HepG2 (cell line): ENCODE measurements at regions not wholly inside any gene's neighbourhood (a gene's known extent, or its start where the extent isn't known, plus 50 kb on each side); places are given as distances from the start of the nearest gene placed in this dataset.
"Not testable (repeated sequence)": the region's sequence is repeated elsewhere in the genome, so short reads cannot be mapped to it uniquely, and the experiment has no call there.

Experiments
- EP300 ChIP-seq, 3 experiments: sonication (generic) in 1 of 3; formaldehyde crosslinking in 1 of 3; IDR thresholded peaks; 2 replicates each; pipeline versions ENCODE4 v1.5.1 to v1.6.1; 2011 to 2020; ENCODE audit warnings: low read depth in 2 of 3, low read length in 2 of 3, borderline replicate concordance in 1 of 3, improper control_type of control experiment in 1 of 3, mild to moderate bottlenecking in 1 of 3, missing genetic modification reagents in 1 of 3, moderate library complexity in 1 of 3
- HOXA3 ChIP-seq: sonication (generic); formaldehyde crosslinking; IDR thresholded peaks from 2 replicates; pipeline ENCODE4 v1.5.0; 2020; ENCODE audit warnings: missing genetic modification reagents
- MED13 ChIP-seq: sonication (generic); formaldehyde crosslinking; IDR thresholded peaks from 2 replicates; pipeline ENCODE4 v1.5.0; 2020; ENCODE audit warnings: missing genetic modification reagents
- POLR2AphosphoS5 ChIP-seq: IDR thresholded peaks from 2 replicates; pipeline ENCODE4 v1.6.1; 2012; ENCODE audit warnings: low read depth, low read length
- TCF7L2 ChIP-seq: IDR thresholded peaks from 2 replicates; pipeline ENCODE4 v1.6.1; 2011; ENCODE audit warnings: mild to moderate bottlenecking, low read depth, low read length, moderate library complexity
- ZNF329 ChIP-seq: sonication (generic); formaldehyde crosslinking; IDR thresholded peaks from 2 replicates; pipeline ENCODE4 v1.9.0; 2021; ENCODE audit warnings: low read depth, mild to moderate bottlenecking, missing genetic modification reagents
- ZNF354B ChIP-seq: sonication (generic); formaldehyde crosslinking; IDR thresholded peaks from 2 replicates; pipeline ENCODE4 v1.8.0; 2022; ENCODE audit warnings: mild to moderate bottlenecking, missing genetic modification reagents
- TF ChIP-seq, protein P1 (sequence below): sonication (generic); formaldehyde crosslinking; IDR thresholded peaks from 2 replicates; pipeline ENCODE4 v1.4.0; 2020; ENCODE audit warnings: missing genetic modification reagents
- TF ChIP-seq, protein P2 (sequence below): sonication (generic); formaldehyde crosslinking; IDR thresholded peaks from 2 replicates; pipeline ENCODE4 v1.5.0; 2020; ENCODE audit warnings: missing genetic modification reagents
- TF ChIP-seq, protein P3 (sequence below): sonication (generic); formaldehyde crosslinking; IDR thresholded peaks from 2 replicates; pipeline ENCODE4 v1.5.0; 2020; ENCODE audit warnings: missing genetic modification reagents, mild to moderate bottlenecking, borderline replicate concordance
- TF ChIP-seq, protein P4 (sequence below): IDR thresholded peaks from 2 replicates; pipeline ENCODE4 v1.6.1; 2016; ENCODE audit warnings: low read depth, control low read depth
- TF ChIP-seq, protein P5 (sequence below): sonication (generic); formaldehyde crosslinking; IDR thresholded peaks from 2 replicates; pipeline ENCODE4 v1.5.0; 2020; ENCODE audit warnings: mild to moderate bottlenecking, missing genetic modification reagents, moderate library complexity

DNA sequence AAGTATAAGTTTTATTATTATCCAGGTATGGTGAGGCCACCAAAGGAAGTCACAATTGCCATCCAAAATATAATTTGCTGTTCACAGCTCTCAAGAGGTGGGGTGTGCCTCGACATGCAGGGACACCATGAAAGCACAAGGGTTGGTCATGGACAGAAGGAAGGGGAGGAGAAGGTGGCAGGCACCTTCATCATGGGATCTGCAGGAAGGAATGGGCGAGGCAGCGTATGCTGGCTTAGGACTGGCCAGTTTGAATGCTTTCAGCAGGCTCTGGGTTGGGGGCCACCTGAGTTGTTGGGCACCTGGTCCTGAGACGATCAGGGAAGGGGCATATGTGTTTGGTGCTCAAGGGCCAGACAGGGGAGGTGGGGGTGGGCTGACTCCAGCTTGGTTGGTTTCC lies 777.2 kb upstream of the TPTE start:
- TF ChIP-seq, protein P1, sequence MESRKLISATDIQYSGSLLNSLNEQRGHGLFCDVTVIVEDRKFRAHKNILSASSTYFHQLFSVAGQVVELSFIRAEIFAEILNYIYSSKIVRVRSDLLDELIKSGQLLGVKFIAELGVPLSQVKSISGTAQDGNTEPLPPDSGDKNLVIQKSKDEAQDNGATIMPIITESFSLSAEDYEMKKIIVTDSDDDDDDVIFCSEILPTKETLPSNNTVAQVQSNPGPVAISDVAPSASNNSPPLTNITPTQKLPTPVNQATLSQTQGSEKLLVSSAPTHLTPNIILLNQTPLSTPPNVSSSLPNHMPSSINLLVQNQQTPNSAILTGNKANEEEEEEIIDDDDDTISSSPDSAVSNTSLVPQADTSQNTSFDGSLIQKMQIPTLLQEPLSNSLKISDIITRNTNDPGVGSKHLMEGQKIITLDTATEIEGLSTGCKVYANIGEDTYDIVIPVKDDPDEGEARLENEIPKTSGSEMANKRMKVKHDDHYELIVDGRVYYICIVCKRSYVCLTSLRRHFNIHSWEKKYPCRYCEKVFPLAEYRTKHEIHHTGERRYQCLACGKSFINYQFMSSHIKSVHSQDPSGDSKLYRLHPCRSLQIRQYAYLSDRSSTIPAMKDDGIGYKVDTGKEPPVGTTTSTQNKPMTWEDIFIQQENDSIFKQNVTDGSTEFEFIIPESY: not testable (repeated sequence)
- TF ChIP-seq ZNF354B (CRISPR knock-in tag); HOXA3 (CRISPR knock-in tag); EP300 (IDR thresholded peaks at IDR 0.05; ENCODE audit: low read depth in 2 of 2, low read length in 2 of 2); EP300 (CRISPR knock-in tag; IDR thresholded peaks at IDR 0.05; ENCODE audit: borderline replicate concordance); ZNF329 (CRISPR knock-in tag); POLR2AphosphoS5; MED13 (CRISPR knock-in tag); TCF7L2: not testable (repeated sequence)
- TF ChIP-seq, protein P2, sequence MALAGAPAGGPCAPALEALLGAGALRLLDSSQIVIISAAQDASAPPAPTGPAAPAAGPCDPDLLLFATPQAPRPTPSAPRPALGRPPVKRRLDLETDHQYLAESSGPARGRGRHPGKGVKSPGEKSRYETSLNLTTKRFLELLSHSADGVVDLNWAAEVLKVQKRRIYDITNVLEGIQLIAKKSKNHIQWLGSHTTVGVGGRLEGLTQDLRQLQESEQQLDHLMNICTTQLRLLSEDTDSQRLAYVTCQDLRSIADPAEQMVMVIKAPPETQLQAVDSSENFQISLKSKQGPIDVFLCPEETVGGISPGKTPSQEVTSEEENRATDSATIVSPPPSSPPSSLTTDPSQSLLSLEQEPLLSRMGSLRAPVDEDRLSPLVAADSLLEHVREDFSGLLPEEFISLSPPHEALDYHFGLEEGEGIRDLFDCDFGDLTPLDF (CRISPR knock-in tag): not testable (repeated sequence)
- TF ChIP-seq, protein P3, sequence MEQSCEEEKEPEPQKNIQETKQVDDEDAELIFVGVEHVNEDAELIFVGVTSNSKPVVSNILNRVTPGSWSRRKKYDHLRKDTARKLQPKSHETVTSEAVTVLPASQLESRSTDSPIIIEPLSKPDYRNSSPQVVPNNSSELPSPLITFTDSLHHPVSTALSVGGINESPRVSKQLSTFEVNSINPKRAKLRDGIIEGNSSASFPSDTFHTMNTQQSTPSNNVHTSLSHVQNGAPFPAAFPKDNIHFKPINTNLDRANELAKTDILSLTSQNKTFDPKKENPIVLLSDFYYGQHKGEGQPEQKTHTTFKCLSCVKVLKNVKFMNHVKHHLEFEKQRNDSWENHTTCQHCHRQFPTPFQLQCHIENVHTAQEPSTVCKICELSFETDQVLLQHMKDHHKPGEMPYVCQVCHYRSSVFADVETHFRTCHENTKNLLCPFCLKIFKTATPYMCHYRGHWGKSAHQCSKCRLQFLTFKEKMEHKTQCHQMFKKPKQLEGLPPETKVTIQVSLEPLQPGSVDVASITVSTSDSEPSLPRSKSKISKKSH (CRISPR knock-in tag): not testable (repeated sequence)
- TF ChIP-seq, protein P4, sequence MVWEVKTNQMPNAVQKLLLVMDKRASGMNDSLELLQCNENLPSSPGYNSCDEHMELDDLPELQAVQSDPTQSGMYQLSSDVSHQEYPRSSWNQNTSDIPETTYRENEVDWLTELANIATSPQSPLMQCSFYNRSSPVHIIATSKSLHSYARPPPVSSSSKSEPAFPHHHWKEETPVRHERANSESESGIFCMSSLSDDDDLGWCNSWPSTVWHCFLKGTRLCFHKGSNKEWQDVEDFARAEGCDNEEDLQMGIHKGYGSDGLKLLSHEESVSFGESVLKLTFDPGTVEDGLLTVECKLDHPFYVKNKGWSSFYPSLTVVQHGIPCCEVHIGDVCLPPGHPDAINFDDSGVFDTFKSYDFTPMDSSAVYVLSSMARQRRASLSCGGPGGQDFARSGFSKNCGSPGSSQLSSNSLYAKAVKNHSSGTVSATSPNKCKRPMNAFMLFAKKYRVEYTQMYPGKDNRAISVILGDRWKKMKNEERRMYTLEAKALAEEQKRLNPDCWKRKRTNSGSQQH (CRISPR knock-in tag): not testable (repeated sequence)
- TF ChIP-seq, protein P5, sequence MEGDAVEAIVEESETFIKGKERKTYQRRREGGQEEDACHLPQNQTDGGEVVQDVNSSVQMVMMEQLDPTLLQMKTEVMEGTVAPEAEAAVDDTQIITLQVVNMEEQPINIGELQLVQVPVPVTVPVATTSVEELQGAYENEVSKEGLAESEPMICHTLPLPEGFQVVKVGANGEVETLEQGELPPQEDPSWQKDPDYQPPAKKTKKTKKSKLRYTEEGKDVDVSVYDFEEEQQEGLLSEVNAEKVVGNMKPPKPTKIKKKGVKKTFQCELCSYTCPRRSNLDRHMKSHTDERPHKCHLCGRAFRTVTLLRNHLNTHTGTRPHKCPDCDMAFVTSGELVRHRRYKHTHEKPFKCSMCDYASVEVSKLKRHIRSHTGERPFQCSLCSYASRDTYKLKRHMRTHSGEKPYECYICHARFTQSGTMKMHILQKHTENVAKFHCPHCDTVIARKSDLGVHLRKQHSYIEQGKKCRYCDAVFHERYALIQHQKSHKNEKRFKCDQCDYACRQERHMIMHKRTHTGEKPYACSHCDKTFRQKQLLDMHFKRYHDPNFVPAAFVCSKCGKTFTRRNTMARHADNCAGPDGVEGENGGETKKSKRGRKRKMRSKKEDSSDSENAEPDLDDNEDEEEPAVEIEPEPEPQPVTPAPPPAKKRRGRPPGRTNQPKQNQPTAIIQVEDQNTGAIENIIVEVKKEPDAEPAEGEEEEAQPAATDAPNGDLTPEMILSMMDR (CRISPR knock-in tag): not testable (repeated sequence)
